Activated CD8-positive, alpha-beta memory T cell treated with anti-CD3 and anti-CD28 coated beads for 48 hours (primary cell): ENCODE measurements at regions not wholly inside any gene's neighbourhood (a gene's known extent, or its start where the extent isn't known, plus 50 kb on each side); places are given as distances from the start of the nearest gene placed in this dataset.

Source experiments
- DNase-seq, 3 experiments: peaks; one replicate each; pipeline ENCODE4 v3.0.0-alpha.2; 2020; ENCODE audit warnings: low read depth in 2 of 3, low spot score in 2 of 3

DNA sequence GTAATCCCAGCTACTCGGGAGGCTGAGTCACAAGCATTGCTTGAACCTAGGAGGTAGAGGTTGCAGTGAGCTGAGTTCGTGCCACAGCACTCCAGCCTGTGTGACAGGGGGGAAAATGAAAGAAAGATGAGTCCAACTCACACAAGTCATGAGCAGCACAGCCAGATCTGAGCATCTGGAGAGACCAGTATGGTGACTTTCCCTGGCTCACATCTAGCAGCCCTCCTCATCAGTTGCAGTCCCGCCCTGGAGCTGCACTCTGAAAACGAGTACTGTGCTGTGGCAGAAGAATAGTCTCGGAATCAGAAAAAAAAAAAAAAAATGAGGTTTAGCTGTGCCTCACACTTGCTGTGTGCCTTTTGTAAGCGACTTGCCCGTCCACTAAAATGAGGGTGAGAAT, 74.4 kb upstream of the TRIB2 start:
- no peak for DNase-seq

DNA sequence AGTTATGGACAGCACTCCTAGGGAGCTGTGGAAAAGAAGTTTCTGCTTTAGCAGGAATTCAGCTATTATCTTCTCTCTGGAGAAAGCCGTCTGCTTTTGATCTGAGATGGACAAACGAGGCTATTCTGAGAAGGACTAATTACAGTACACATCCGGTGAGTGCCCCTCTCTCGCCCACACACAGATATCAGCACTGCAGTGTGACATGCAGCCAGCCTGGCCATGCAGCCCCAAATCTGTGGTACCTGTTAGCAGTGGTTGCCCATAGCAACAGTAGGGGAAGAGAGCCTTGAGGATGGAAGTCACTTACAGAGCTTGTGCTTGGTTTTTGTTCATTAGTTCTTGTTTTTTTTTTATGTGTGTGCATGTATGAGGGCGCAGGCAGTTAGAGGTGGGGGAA, 73.9 kb upstream of the TRIB2 start:
- DNase-seq, result no peak

DNA sequence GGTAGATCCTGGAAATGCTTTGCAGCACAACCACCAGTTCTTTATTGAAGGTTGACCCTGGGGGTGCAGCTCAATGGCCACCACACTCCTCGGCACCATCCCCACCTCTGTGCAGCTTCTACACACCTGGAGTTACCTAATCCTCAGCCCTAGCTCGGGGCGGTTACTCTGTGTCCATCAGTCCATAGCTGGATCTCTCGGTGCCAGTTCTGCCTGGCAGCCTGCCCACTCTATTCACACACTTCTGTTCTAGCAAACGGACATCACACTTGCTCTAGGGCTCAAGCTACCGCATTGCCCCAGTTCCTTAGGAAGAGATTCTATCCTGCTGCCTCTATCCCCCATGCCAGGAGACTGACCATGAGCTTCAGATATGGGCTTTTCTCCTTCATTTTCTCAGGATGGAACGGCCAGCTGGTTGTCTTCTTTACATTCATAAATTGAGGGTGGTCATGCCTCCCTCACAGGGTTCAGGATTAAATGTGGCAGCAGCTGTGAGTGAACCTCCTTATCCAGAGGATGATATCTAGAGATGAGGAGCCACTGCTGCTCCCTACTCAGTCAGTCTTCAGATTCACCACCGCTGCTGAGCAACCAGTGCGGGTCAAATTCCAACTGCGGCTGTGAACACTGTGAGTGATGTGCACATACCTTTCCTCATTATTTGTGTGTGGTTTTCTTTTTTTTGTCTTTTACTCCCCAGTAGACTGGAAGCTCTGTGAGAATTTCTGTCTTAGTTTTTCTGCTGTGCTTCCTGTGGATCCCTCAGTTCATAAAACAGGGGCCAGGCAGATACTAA, 66.9 kb upstream of the TRIB2 start:
- DNase-seq, result no peak

DNA sequence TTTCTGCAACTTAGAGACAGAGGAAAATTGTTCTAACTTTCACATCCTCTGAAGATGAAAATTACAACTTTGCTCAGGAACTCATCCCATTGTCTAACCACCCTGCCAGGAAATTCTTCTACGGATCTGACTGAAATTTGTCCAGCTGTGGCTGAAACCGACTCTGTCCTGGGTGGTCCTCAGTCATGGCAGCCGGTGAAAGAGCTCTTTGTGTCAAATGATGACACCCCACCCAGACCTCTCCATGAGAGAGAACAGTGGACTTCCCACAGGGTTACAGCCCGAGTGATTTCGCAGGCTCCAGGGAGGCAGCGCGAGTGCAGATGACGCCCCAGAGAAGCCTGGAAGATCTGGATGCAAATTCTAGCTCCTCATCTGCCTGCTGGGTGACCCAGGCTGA, 65.1 kb upstream of the TRIB2 start:
- no peak for DNase-seq

DNA sequence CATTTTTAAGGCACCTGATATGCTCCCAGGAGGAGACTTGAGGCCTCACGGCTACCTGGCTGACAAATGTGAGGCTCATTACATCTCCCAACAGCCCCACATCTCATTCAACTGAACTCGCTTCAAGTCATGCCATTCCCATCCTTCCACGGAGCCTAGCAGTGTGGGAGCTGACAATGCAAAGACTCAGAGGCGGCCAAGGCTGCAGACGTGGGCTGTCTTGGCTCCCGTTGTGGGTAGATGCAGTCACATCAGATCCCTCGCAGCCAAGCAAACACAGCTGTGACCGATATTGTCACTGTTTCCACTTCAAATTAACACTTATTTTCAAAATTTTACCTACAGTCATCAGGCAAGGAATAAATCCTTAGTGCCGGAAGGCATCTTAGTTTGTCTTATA, 64.0 kb upstream of the TRIB2 start:
- no peak for DNase-seq

DNA sequence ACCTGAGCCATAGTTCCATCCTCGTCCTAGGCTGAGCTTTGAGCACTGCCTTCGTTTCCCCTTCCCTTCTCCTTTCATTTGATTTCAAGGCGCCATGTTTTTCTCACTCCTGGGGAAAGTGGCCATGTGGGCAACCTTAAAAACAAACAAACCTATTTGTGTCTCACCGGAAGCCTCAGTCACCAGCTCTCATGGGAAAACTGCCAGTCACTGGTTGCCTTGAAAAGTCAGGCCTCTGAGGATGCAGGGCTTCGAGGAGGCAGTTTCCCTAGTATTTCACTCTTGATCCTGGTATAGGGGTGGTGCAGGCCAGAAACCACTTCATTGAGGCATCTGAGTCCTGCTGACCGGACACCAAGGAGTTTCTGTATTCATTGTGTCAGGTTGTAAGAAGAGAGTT, 59.2 kb upstream of the TRIB2 start:
- no peak for DNase-seq

DNA sequence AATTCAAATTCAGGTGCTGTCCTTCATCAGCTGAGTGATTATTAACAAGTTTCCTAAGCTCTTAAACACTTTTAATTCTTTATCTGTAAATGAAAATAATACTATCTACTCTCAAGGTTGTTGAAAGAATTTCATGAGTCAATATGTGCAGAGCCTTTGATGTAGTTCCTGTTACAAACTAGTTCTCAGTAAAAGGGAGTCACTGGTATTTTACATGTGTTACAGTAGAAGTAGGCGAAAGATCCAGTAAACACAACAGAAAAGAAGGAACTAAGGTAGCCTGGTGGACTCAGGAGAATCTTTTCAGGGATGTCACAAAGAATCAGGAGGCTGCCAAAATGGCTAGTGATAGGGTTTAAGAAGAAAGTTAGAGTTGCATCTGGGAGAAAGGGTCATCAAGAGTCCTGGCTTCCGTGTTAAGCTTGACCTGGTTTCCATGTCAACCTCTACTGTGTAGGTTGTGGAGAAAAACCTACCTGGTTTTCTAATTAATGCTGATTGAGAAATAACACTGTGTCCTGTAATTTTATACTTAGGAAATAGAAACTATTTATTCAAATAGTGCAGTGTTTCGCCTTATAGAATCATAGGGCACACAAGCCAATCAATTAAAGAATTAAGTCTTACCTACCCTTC, 58.3 kb upstream of the TRIB2 start:
- DNase-seq, result no peak

DNA sequence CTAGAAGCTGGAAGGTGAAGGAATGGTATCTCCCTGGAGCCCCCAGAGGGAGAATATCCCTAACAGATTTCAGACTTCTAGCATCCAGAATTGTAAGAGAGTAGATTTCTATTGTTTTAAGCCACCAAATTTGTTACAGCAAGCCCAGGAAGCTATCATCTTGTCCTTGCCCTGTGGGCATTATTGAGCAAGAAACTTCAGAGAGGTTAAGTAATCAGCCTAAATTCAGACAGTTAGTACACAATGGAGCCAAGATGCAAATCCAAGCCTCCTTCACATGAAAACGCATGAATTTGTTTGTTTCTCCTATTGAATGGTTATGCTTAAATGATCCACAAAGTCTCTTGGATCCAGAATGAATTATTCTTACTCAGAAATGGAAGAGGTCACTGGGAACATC, 55.2 kb upstream of the TRIB2 start:
- DNase-seq, result no peak

DNA sequence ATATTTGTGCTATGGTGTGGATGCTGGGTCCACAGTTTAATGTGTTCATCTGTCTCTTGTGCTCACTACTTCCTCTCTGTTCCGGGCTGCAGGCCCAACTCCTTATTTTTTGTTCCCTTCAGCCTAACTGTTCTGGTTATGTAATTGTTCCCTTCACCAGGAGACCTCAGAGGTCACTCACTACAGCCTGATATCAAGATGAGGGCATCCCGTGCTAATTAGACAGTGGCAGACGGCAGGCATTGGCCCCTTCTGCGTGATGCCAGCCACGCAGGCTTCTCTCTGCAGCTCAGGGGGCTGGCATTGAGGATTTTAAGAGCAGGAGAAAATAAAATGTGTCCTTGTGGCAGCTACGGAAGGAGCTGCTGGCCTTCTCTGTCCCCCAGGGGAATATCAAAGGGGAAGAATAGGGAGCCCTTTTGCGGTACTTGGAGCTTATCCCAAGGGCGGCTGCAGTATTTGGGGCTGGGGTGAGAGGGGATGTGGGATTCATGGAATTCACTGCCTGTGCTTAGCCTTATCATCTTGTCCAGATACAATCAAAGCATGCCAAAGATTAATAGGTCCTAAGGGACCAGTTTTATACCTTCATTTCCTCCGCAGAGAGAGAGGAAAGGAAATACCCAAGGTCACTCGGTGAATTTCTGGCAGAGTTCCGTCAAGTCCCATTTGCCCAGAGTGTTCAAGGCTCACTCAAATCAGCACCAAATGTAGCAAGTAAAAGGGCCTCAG, 53.3 kb upstream of the TRIB2 start:
- DNase-seq, result no peak

DNA sequence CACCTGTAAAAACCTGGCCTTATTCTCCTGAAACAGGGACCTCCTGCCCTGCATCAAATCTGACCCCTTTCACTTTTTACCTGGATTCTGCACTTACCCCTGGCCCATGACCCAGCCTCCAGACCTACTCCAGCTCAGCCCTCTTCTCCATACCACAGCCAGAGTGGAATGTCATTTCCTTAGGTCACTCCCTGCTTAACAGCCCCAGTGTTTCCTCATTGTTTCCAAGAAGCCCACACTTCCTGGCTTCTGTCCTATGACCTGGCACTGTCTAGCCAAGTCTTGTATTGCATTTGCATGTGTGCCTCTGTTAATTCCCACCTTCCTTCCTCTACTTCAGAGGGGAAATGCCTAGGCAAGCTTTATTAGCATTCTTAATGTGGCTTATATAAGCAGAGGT, 51.4 kb upstream of the TRIB2 start:
- no peak for DNase-seq

DNA sequence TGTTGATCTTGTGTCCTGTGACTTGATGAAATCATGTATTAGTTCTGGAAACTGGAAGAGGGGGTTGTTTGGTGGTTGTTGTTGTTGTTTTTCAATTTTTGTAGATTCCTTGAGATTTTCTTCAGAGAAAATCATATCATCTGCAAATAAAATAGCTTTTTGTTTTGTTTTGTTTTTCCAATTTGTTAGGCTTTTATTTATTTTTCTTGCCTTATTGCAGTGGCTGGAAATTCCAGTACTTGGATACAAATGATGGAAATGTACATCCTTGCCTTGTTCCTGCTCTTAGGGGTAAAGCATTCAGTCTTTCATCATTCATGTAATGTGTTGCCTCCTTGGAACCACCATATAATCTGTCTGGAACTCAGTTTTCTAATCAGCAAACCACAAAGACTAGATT, 50.3 kb upstream of the TRIB2 start:
- no peak for DNase-seq
